HepG2 (cell line): ENCODE measurements at regions not wholly inside any gene's neighbourhood (a gene's known extent, or its start where the extent isn't known, plus 50 kb on each side); places are given as distances from the start of the nearest gene placed in this dataset.

ENCODE experiments used
- ATAC-seq: fragments of 200-7000 bp; cut with Tn5 transposase; 3 replicates; pipeline ENCODE4 v1.9.1; 2020; ENCODE audit warnings: mild to moderate bottlenecking, moderate library complexity
- BruUV-seq: library from RNA; stranded (reverse); fragments of 400-500 nt; replicated peaks from 2 replicates; lab custom pipeline; 2021; lab: Mats Ljungman, UMichigan
- CTCF ChIA-PET: fragments of 300-600 bp; formaldehyde crosslinking; extraction: SDS; loops from one replicate; lab custom pipeline; 2021; ENCODE audit warnings: low total read pairs, inconsistent platforms, low intra/inter-chr PET ratio; lab: Yijun Ruan, JAX
- POLR2A ChIA-PET: fragments of 350-600 bp; sonication (Branson Sonifier 250); formaldehyde crosslinking; loops from one replicate; lab custom pipeline; 2020; ENCODE audit warnings: antibody characterized with exemption, inconsistent platforms; lab: Yijun Ruan, JAX
- DNase-seq: peaks from one replicate; pipeline ENCODE4 v3.0.0-alpha.2; 2015; ENCODE audit warnings: low spot score
- FAIRE-seq: peaks from 3 replicates; lab custom pipeline; 2011; peaks lifted over from hg19 to GRCh38; lab: Jason Lieb, UNC
- H2AFZ ChIP-seq: one replicate; pipeline ENCODE4 v1.6.1; 2011; ENCODE audit warnings: low read length, inconsistent platforms
- H3K27ac ChIP-seq: fragments of 300-600 bp; 3 replicates; pipeline ENCODE4 v1.8.0; 2011; ENCODE audit warnings: mixed run types, mild to moderate bottlenecking, mixed read lengths, low read length, inconsistent platforms; ENCODE audit not compliant: insufficient read depth; ENCODE audit errors: extremely low read length
- H3K27me3 ChIP-seq, 2 experiments: fragments of 200-600 bp in 1 of 2; 2 replicates in 1 of 2; 3 replicates in 1 of 2; pipeline versions ENCODE4 v1.6.0 to v1.8.0; 2011; ENCODE audit warnings: low read length in 2 of 2, mild to moderate bottlenecking in 2 of 2, moderate library complexity in 2 of 2, inconsistent platforms in 1 of 2; ENCODE audit not compliant: insufficient read depth in 2 of 2, control insufficient read depth in 1 of 2
- H3K36me3 ChIP-seq, 2 experiments: fragments of 200-600 bp in 1 of 2; replicated peaks in 1 of 2; 2 replicates in 1 of 2; 3 replicates in 1 of 2; pipeline versions ENCODE4 v1.5.1 to v1.8.0; 2011; ENCODE audit warnings: low read length in 2 of 2, inconsistent platforms in 1 of 2; ENCODE audit not compliant: insufficient read depth in 2 of 2, control insufficient read depth in 1 of 2
- H3K4me1 ChIP-seq: 2 replicates; pipeline ENCODE4 v1.5.1; 2012; ENCODE audit warnings: low read length, inconsistent platforms; ENCODE audit not compliant: insufficient read depth
- H3K4me2 ChIP-seq: 2 replicates; pipeline ENCODE4 v1.6.0; 2011; ENCODE audit warnings: low read depth, low read length, inconsistent platforms
- H3K4me3 ChIP-seq, 3 experiments: fragments of 200-600 bp in 1 of 3; sonication (generic), shearing (Covaris generic) in 1 of 3; replicated peaks in 1 of 3; 2 replicates each; pipeline ENCODE4 v1.5.1; 2011 to 2016; ENCODE audit warnings: low read length in 3 of 3, inconsistent platforms in 2 of 3, low read depth in 2 of 3, mild to moderate bottlenecking in 2 of 3, control low read depth in 1 of 3, mixed read lengths in 1 of 3; ENCODE audit not compliant: insufficient read depth in 1 of 3
- H3K79me2 ChIP-seq: one replicate; pipeline ENCODE4 v1.6.1; 2011; ENCODE audit warnings: low read length, inconsistent platforms; ENCODE audit not compliant: insufficient read depth
- H3K9ac ChIP-seq: 2 replicates; pipeline ENCODE4 v1.6.0; 2011; ENCODE audit warnings: mild to moderate bottlenecking, low read depth, low read length, inconsistent platforms; ENCODE audit not compliant: insufficient read depth
- H3K9me3 ChIP-seq: 2 replicates; pipeline ENCODE4 v1.5.1; 2012; ENCODE audit warnings: mild to moderate bottlenecking, low read length
- H4K20me1 ChIP-seq: 2 replicates; pipeline ENCODE4 v1.6.0; 2011; ENCODE audit warnings: inconsistent platforms, mild to moderate bottlenecking, low read length, moderate library complexity; ENCODE audit not compliant: insufficient read depth
- AFF4 ChIP-seq: sonication (generic); formaldehyde crosslinking; IDR thresholded peaks from 2 replicates; pipeline ENCODE4 v1.4.0; 2020; ENCODE audit warnings: missing genetic modification reagents
- DDIT3 ChIP-seq: sonication (generic); formaldehyde crosslinking; IDR thresholded peaks from 2 replicates; pipeline ENCODE4 v1.4.0; 2020; ENCODE audit warnings: mild to moderate bottlenecking, missing genetic modification reagents
- ELF4 ChIP-seq: sonication (generic); formaldehyde crosslinking; IDR thresholded peaks from 2 replicates; pipeline ENCODE4 v1.5.0; 2020; ENCODE audit warnings: missing genetic modification reagents, mild to moderate bottlenecking, moderate library complexity, borderline replicate concordance
- HDAC6 ChIP-seq: fragments of 200-600 bp; sonication (generic); IDR thresholded peaks from 2 replicates; pipeline ENCODE4 v1.7.0; 2017; ENCODE audit warnings: mild to moderate bottlenecking, antibody characterized with exemption, low read length, low read depth
- LCORL ChIP-seq, 2 experiments: fragments of 450-650 bp in 1 of 2; sonication (generic) in 1 of 2; formaldehyde crosslinking in 1 of 2; IDR thresholded peaks; 2 replicates each; pipeline versions ENCODE4 v1.5.0 to v1.6.1; 2017 to 2020; ENCODE audit warnings: antibody characterized with exemption in 1 of 2, missing genetic modification reagents in 1 of 2
- MATR3 ChIP-seq: sonication (generic); formaldehyde crosslinking; IDR thresholded peaks from 2 replicates; pipeline ENCODE4 v1.4.0; 2020; ENCODE audit warnings: missing genetic modification reagents
- MED8 ChIP-seq: sonication (generic); formaldehyde crosslinking; IDR thresholded peaks from 2 replicates; pipeline ENCODE4 v1.8.1; 2023; ENCODE audit warnings: mild to moderate bottlenecking, missing genetic modification reagents; ENCODE audit not compliant: insufficient replicate concordance
- MEIS2 ChIP-seq: sonication (generic); formaldehyde crosslinking; IDR thresholded peaks from 2 replicates; pipeline ENCODE4 v1.9.0; 2021; ENCODE audit warnings: mild to moderate bottlenecking, missing genetic modification reagents
- MLX ChIP-seq: IDR thresholded peaks from 2 replicates; pipeline ENCODE4 v1.6.1; 2016
- PLSCR1 ChIP-seq: sonication (generic); formaldehyde crosslinking; IDR thresholded peaks from 2 replicates; pipeline ENCODE4 v1.5.0; 2020; ENCODE audit warnings: missing genetic modification reagents, mild to moderate bottlenecking, borderline replicate concordance
- PRMT3 ChIP-seq: sonication (generic); formaldehyde crosslinking; IDR thresholded peaks from 2 replicates; pipeline ENCODE4 v1.8.1; 2022; ENCODE audit warnings: low read depth, mild to moderate bottlenecking, moderate library complexity, missing genetic modification reagents, borderline replicate concordance
- SMC3 ChIP-seq: IDR thresholded peaks from 2 replicates; pipeline ENCODE4 v1.6.1; 2011; ENCODE audit warnings: low read length, improper control_type of control experiment
- STAG1 ChIP-seq: sonication (generic); formaldehyde crosslinking; IDR thresholded peaks from 2 replicates; pipeline ENCODE4 v1.4.0; 2020; ENCODE audit warnings: missing genetic modification reagents
- ZNF10 ChIP-seq: sonication (generic); formaldehyde crosslinking; IDR thresholded peaks from 2 replicates; pipeline ENCODE4 v1.4.0; 2020; ENCODE audit warnings: mild to moderate bottlenecking, low read depth, missing genetic modification reagents, borderline replicate concordance
- ZNF234 ChIP-seq: sonication (generic); formaldehyde crosslinking; conservative IDR thresholded peaks from 2 replicates; pipeline ENCODE4 v1.5.1; 2020; ENCODE audit warnings: mild to moderate bottlenecking, missing genetic modification reagents
- ZNF564 ChIP-seq: sonication (generic); formaldehyde crosslinking; IDR thresholded peaks from 2 replicates; pipeline ENCODE4 v1.8.1; 2023; ENCODE audit warnings: mild to moderate bottlenecking, missing genetic modification reagents
- WGBS: methylation state at CpG from one replicate; pipeline ENCODE4 v1.1.6; 2017; ENCODE audit warnings: low lambda C conversion rate; 5-methylcytosine and 5-hydroxymethylcytosine counted together
- in situ Hi-C: cut with HindIII; loops from 2 replicates; pipeline ENCODE4 v1.10.0; 2017; ENCODE audit warnings: low pct_unique_long_range_greater_than_20kb; ENCODE audit not compliant: extremely low pct_ligation_motif_present
- intact Hi-C: fragments of 100-400 bp; cut with micrococcal nuclease; formaldehyde crosslinking; loops from one replicate; pipeline ENCODE4 v1.10.0; 2022; ENCODE audit not compliant: unreplicated experiment

- ATAC-seq (peak; percentile 69), FAIRE-seq (peak; percentile 43), DNase-seq (no peak)
- no peaks in the 10 kb centered on the region for H3K36me3 ChIP-seq
- H3K79me2 ChIP-seq, result no peaks in the 10 kb centered on the region
- H3K4me1 ChIP-seq, result no peaks in the 10 kb centered on the region
- intact Hi-C loops (no loop called here), in situ Hi-C loops (no loop called here)
- no peak overlapping the region for H3K4me3 ChIP-seq
- TF ChIP-seq SMC3 (peak; percentile 19; the same call in 1 of the 2 replicates), ZNF10 (CRISPR knock-in tag) (no peak), MEIS2 (CRISPR knock-in tag) (no peak), MLX (CRISPR knock-in tag) (no peak), LCORL (IDR thresholded peaks at IDR 0.05) (no peak), LCORL (CRISPR knock-in tag; IDR thresholded peaks at IDR 0.05) (no peak), HDAC6 (no peak), PRMT3 (no peak), STAG1 (CRISPR knock-in tag) (peak; percentile 48; the same call in 1 of the 2 replicates), PLSCR1 (CRISPR knock-in tag) (no peak), ZNF564 (CRISPR knock-in tag) (no peak), DDIT3 (CRISPR knock-in tag) (no peak), MED8 (CRISPR knock-in tag) (no peak), ZNF234 (no peak), MATR3 (CRISPR knock-in tag) (no peak), AFF4 (no peak), ELF4 (CRISPR knock-in tag) (no peak)
- no peaks in the 10 kb centered on the region for H4K20me1 ChIP-seq
- POLR2A ChIA-PET, result interaction anchor here (2.1 kb wide), 1 partner anchor 56 kb away, joined by 8 read pairs; the partner anchor contains the start of gene PROX1
- H3K27ac ChIP-seq, result no peak overlapping the region
- CTCF ChIA-PET, result no interaction called here
- peaks cover under 1% of the 10 kb centered on the region; the same call in 1 of the 2 replicates for H3K9me3 ChIP-seq
- H3K27me3 ChIP-seq, result no peaks in the 10 kb centered on the region
- H2AFZ ChIP-seq, result no peak overlapping the region
- BruUV-seq, result no TSS peak
- 83% methylated on average over 6 of the region's 8 CpGs for WGBS
- no peak overlapping the region for H3K9ac ChIP-seq
- H3K4me2 ChIP-seq, result no peak overlapping the region
These were observed 55.9 kb upstream of the PROX1 start for GRCh38 chr1:213931836-213932235.
